ENCODE measurements at regions not wholly inside any gene's neighbourhood (a gene's known extent, or its start where the extent isn't known, plus 50 kb on each side); places are given as distances from the start of the nearest gene placed in this dataset.

DNA sequence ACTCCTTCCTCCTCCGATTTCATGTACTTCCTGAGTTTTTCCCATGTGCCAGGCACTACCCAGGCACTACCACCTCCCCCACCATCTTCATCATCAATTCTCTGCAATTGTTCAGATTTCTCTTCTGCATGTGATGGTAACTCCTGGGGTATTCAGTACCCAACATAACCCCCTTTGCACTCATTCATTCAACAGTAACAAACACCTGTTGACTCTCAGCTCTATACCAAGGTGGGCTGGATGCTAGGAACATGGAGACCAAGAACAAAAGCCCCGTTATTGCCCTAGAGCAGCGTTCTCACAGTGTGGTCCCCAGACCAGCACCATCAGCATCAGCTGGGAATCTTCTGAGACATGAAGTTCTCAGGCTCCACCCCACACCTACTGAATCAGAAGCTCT, 113.0 kb upstream of the CHD2 start:
- TF ChIP-seq, protein P1, sequence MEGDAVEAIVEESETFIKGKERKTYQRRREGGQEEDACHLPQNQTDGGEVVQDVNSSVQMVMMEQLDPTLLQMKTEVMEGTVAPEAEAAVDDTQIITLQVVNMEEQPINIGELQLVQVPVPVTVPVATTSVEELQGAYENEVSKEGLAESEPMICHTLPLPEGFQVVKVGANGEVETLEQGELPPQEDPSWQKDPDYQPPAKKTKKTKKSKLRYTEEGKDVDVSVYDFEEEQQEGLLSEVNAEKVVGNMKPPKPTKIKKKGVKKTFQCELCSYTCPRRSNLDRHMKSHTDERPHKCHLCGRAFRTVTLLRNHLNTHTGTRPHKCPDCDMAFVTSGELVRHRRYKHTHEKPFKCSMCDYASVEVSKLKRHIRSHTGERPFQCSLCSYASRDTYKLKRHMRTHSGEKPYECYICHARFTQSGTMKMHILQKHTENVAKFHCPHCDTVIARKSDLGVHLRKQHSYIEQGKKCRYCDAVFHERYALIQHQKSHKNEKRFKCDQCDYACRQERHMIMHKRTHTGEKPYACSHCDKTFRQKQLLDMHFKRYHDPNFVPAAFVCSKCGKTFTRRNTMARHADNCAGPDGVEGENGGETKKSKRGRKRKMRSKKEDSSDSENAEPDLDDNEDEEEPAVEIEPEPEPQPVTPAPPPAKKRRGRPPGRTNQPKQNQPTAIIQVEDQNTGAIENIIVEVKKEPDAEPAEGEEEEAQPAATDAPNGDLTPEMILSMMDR (IDR thresholded peaks at IDR 0.05 in 2 of 3, conservative IDR thresholded peaks at IDR 0.05 in 1 of 3; ENCODE audit: borderline replicate concordance in 1 of 3, insufficient read depth in 1 of 3, low read depth in 2 of 3, low read length in 2 of 3), result no peak
- TF ChIP-seq, protein P2, sequence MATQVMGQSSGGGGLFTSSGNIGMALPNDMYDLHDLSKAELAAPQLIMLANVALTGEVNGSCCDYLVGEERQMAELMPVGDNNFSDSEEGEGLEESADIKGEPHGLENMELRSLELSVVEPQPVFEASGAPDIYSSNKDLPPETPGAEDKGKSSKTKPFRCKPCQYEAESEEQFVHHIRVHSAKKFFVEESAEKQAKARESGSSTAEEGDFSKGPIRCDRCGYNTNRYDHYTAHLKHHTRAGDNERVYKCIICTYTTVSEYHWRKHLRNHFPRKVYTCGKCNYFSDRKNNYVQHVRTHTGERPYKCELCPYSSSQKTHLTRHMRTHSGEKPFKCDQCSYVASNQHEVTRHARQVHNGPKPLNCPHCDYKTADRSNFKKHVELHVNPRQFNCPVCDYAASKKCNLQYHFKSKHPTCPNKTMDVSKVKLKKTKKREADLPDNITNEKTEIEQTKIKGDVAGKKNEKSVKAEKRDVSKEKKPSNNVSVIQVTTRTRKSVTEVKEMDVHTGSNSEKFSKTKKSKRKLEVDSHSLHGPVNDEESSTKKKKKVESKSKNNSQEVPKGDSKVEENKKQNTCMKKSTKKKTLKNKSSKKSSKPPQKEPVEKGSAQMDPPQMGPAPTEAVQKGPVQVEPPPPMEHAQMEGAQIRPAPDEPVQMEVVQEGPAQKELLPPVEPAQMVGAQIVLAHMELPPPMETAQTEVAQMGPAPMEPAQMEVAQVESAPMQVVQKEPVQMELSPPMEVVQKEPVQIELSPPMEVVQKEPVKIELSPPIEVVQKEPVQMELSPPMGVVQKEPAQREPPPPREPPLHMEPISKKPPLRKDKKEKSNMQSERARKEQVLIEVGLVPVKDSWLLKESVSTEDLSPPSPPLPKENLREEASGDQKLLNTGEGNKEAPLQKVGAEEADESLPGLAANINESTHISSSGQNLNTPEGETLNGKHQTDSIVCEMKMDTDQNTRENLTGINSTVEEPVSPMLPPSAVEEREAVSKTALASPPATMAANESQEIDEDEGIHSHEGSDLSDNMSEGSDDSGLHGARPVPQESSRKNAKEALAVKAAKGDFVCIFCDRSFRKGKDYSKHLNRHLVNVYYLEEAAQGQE (IDR thresholded peaks at IDR 0.05; ENCODE audit: low read depth), result no peak

All from HCT116 (cell line).